ENCODE measurements at regions not wholly inside any gene's neighbourhood (a gene's known extent, or its start where the extent isn't known, plus 50 kb on each side); places are given as distances from the start of the nearest gene placed in this dataset.

DNA sequence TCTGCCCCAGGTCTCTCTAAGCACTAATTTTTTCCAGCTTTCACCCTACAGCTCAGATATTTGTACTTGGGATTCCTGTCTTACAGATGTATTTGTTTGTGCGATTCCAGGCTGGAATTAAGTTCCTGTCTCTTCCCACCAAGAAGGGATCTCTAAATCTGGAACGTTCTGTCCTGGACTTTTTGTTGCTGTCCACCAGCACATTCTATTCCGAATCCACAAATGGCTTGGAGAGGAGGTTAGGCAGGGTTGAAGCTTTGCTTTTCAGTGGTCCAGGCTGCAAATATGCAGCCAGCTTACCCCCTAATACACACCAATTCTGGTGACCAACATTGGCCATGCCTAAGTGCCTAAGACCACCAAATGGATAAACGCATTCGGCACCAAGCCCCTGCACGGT lies 315.0 kb downstream of the TNS1 start:
- DNase-seq: no peak

DNA sequence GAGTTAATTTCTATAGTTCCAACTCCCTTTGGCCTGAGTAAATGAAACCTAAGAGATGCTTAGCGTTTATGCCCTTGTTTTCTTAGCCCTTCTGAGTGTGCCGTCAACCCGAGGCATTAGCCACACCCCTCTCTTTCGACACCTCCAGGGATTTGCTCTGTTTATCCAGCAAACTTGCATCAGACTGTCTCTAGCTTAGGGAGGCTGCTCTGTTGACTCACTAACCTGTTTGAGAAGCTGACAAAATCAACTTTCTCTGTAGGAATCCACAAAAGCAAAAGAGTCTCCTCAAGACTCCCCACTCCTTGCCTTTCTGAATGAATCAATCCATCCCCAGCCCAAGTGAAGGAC lies 317.6 kb downstream of the TNS1 start:
- DNase-seq: no peak

DNA sequence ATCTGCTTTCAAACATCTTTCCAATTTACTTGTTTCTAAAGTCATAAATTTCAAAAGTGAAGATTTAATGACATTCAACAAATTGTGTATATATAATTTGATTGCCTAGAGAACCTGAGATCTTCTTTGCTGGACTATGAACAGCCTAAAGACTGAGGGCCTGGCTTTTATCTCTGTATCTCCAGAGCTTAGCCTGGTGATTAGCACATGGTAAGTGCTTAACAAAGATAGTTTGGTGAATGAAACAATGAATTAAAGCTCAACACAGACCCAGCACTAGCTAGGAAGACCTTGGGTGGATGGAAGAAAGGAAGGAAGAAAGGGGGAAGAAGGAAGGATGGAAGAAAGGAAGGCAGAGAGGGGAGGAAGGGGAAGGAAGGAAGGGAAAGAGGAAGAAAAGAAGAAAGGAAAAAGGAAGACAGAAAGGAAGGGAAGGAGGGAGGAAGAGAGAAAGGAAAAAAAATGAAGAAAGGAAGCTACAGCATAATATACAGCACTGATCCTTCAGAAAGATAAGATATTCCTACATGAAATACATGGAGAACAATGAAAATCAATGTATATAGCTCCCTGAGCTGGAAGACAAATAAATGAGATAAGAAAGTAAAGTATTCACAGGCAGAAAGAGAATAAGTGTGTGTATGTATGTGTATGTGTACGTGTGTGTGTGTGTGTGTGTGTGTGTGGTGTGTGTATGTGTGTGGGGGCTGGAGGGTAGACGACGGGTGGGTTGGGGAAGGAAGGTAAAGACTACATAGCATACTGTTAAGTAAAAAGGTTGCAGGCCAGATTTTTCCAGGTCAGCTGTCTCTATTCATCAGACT lies 318.2 kb downstream of the TNS1 start:
- DNase-seq: no peak

DNA sequence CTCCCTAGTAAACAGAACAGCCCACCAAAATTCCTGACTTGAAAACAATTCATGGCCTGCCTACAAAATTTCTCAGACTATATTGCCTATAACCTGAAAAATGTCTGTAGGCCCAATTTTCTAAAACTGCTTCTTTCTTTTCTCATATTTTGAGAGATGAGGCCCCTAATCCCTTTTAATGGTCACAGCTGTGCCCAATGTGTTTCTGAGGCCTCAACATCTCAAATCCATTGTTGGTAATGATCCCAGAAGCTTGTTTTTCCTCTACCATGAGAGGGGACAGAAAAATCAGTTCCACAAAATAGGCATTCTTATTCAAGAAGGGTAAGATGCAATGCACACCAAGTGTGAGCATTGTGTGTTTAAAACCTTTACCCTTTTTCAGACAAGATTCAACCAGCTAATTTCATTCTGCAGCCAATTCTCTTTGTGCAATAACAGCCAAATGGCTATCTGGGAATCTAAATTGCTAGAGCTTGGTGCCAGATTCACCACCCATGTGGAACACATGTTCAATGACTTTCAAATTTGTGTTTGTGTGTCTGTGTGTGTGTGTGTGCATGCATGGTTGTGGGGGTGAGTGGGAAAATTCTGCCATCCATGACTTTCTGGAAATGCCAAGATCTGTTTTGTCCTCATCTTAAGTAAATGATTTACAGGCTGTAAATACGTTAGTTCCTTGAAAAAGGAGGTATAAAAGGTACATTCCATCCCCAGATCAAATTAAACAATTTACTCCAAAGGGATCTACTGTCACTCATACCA lies 319.5 kb downstream of the TNS1 start:
- no peak for DNase-seq

GRCh38 chr2:217681791-217682190 lies 321.0 kb downstream of the TNS1 start:
- no peak for DNase-seq

- no peak for DNase-seq
These were observed 322.4 kb downstream of the TNS1 start for GRCh38 chr2:217680381-217680780.

- DNase-seq: no peak
These were observed 329.2 kb downstream of the TNS1 start for GRCh38 chr2:217673627-217674026.

DNA sequence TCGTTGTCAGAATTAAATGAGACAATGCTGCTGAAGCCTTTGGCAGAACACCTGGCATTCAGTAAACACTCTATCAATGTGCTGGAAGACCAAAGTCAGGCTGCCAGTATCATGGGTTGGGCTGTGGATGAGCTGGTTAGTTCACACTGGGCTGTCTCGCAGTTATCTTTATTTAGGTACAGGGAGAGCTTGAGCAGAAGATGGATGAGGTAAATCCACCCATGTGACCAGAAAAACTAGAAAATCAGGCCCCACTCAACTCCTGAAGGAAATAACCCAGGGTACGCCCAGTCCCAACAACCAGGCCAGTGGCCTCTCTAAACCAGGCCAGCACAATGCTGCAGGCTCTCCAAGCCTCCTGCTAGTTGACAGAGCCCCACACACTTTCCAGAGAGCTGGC lies 330.3 kb downstream of the TNS1 start:
- no peak for DNase-seq

- no peak for DNase-seq
These were observed 330.9 kb downstream of the TNS1 start for GRCh38 chr2:217671871-217672270.

DNA sequence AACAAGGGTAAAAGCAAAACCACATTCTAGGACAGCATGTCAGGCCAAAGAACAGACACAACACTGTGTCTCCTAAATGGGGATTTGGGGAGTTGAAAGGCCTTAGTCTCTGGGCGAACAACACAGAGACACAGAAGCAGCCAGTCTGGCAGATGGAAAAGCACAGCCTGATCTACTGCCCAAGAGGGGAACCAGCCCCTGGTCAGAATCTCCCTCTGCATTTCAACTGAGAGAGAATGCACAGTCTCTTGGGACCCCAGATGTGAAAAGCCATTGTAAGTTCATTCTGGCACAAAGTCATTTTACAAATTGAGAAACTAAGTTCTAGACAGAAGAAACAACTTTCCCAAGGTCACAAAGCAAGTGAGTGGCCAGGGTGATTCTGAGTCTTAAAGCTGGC lies 331.7 kb downstream of the TNS1 start:
- no peak for DNase-seq

DNA sequence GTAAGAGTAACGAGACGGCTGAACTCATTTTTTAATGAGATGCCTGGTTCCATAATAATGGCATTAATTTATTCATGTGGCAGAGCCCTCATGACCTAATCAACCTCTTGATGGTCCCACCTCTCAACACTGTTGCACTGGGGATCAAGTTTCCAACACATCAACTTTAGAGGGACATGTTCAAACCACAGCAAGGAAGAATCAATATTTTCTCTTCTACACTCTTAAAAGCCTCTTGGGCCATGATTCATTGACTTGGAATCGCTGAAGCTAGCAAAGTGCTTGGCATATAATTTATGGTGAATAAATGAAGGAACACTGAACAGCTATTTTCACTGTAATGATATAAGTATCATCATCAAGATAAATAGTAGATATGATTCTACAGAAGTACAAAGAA lies 333.0 kb downstream of the TNS1 start:
- no peak for DNase-seq

DNA sequence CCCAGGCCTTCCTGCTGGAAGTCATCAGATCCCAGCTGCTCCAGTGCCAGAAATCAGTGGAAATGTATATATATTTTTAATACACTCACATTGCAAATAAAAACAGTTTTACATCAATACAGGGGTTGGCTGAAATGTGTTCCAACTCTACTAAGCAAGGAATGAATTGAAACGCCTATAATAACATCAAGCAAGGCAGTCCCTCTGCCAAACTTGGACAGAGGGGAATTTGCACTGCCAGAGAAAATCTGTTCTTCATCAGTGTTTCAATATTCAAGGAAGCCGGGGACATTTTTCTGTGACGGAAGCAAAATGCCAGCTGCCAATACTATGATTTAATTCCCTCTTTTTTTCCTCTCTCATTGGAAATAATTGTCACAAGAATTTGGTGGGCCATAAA lies 335.3 kb downstream of the TNS1 start:
- DNase-seq: no peak

DNA sequence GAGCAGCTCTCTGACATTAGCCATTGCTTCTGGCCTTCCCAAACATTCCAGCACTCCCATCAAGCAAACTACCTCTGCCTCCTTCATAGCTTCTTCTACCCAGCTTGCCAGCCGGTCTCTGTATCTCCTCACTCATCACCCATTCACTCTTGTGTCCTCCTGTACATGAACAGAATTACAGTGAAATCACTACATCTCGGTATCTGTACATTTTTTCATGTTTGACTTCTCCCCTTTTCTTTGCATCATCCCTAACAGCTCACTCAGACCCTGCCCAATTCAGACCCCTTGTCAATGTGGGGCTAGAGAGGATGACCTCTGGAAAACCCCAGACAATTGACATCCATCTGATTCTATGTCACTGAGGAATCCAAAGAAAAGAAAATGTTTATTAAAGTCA lies 335.8 kb downstream of the TNS1 start:
- no peak for DNase-seq

GRCh38 chr2:217666338-217666737 lies 336.5 kb downstream of the TNS1 start:
- no peak for DNase-seq

- DNase-seq: no peak
These were observed 338.0 kb downstream of the TNS1 start for GRCh38 chr2:217664761-217665160.

- no peak for DNase-seq
These were observed 339.7 kb downstream of the TNS1 start for GRCh38 chr2:217662984-217663602.

DNA sequence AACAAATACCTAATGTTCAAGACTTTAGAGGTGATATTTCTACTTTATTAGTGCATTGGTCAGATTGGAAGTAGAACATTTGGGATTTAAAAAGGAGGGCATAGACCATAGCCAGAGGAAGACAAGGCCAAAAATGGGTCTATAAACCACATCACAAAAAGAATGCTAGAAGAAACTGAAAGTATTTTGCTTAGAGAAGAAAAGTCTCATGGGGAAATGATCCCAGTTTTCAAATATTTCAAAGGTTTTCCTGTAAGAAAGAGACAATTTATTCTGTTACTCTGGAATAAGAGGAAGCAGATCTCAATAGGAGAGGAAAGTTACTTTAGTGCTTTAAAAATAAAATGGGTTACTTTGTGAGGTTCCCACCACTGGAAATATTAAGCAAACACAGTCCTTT lies 341.4 kb downstream of the TNS1 start:
- no peak for DNase-seq

- no peak for DNase-seq
These were observed 342.4 kb downstream of the TNS1 start for GRCh38 chr2:217660423-217660822.

DNA sequence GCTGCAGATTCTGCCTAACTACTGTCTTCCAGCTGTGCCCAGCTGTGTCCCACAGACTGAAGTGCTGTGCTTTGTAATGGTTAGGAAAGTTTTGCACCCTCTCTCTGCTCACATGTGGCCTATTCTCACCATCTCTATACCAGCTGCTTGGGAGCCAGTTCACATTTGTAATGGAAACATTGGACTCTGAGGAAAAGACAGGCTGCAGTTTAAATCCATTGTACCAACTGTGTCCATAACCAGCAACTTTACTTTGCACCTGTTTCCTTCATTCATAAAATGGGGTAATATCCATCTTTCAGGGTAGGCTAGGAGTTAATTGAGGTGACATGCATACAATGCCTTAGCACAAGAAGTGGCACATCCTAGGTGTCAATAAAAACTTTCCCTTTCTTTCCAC lies 344.0 kb downstream of the TNS1 start:
- no peak for DNase-seq

DNA sequence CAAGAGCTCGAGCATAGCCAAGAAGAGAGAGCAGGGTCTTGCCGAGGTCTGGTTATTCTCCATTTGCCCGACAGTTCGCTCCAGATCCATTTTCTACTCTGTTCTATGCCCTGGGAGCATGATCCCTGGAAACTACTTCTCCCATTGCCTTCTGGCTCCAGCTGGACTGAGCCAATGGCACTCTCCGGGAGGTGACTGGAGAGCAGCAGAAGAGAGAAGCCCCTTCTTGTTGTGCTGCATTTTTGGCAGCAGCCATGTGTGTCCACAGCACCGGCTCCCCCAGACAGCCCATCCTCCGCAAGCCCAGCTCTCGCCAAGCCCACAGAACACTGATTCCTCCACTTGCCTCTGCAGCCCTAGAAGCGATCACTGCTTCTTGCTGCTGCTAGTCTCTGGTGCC lies 345.5 kb downstream of the TNS1 start:
- DNase-seq: no peak

- DNase-seq: no peak
These were observed 346.5 kb downstream of the TNS1 start for GRCh38 chr2:217656316-217656715.

DNA sequence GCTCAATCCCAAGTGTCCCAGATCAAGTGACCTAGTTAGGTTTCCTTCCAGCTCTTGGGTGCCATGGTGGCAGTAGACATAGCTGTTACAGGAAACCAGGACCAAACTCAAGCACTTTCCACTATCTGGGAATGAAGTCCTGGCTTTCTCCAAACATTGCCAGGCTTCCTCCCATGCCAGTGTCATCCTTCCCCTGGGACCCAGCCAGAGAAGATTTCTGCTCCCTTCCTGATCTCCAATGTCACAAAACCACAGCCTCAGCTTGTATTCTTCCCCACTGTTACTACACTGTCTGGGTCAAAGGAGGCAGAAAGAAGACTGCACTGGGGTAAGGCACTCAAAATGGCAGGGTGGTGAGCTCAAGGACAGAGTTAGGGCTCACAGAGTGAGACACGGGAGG lies 347.1 kb downstream of the TNS1 start:
- DNase-seq: no peak

- no peak for DNase-seq
These were observed 348.6 kb downstream of the TNS1 start for GRCh38 chr2:217654168-217654567.

Measured in effector CD8-positive, alpha-beta T cell (primary cell).